ENCODE measurements at regions not wholly inside any gene's neighbourhood (a gene's known extent, or its start where the extent isn't known, plus 50 kb on each side); places are given as distances from the start of the nearest gene placed in this dataset.
A peak's percentile ranks its signal among the peaks of the same experiment; 100 is the strongest.

- no peak for DNase-seq (ENCODE audit: low spot score)
Observed at GRCh38 chr13:107252428-107252827, 684.5 kb upstream of the ARGLU1 start.

GRCh38 chr13:107252021-107252420, 684.1 kb upstream of the ARGLU1 start:
- no peak for DNase-seq (ENCODE audit: low spot score)

- no peak for DNase-seq (ENCODE audit: low spot score)
Observed at GRCh38 chr13:107251341-107251740, 683.4 kb upstream of the ARGLU1 start.

GRCh38 chr13:107250628-107251027, 682.7 kb upstream of the ARGLU1 start:
- no peak for DNase-seq (ENCODE audit: low spot score)

GRCh38 chr13:107244241-107244640, 676.3 kb upstream of the ARGLU1 start:
- DNase-seq (ENCODE audit: low spot score) = no peak

GRCh38 chr13:107242138-107242537, 674.2 kb upstream of the ARGLU1 start:
- no peak for DNase-seq (ENCODE audit: low spot score)

GRCh38 chr13:107241381-107241780, 673.4 kb upstream of the ARGLU1 start:
- DNase-seq (ENCODE audit: low spot score) = no peak

GRCh38 chr13:107239213-107239612, 671.3 kb upstream of the ARGLU1 start:
- no peak for DNase-seq (ENCODE audit: low spot score)

GRCh38 chr13:107238262-107238981, 670.5 kb upstream of the ARGLU1 start:
- no peak for DNase-seq (ENCODE audit: low spot score)

- no peak for DNase-seq (ENCODE audit: low spot score)
Observed at GRCh38 chr13:107234319-107235073, 666.6 kb upstream of the ARGLU1 start.

GRCh38 chr13:107233541-107233940, 665.6 kb upstream of the ARGLU1 start:
- no peak for DNase-seq (ENCODE audit: low spot score)

- no peak for DNase-seq (ENCODE audit: low spot score)
Observed at GRCh38 chr13:107231944-107232343, 664.0 kb upstream of the ARGLU1 start.

GRCh38 chr13:107223867-107224266, 655.9 kb upstream of the ARGLU1 start:
- no peak for DNase-seq (ENCODE audit: low spot score)

GRCh38 chr13:107222597-107222996, 654.7 kb upstream of the ARGLU1 start:
- no peak for DNase-seq (ENCODE audit: low spot score)

GRCh38 chr13:107220245-107220644, 652.3 kb upstream of the ARGLU1 start:
- DNase-seq (ENCODE audit: low spot score) = no peak

- no peak for DNase-seq (ENCODE audit: low spot score)
Observed at GRCh38 chr13:107217251-107217650, 649.3 kb upstream of the ARGLU1 start.

- no peak for DNase-seq (ENCODE audit: low spot score)
Observed at GRCh38 chr13:107216046-107216755, 648.3 kb upstream of the ARGLU1 start.

GRCh38 chr13:107211073-107211472, 643.1 kb upstream of the ARGLU1 start:
- peak; percentile 77 for DNase-seq (ENCODE audit: low spot score)

GRCh38 chr13:107210723-107211030, 642.7 kb upstream of the ARGLU1 start:
- DNase-seq (ENCODE audit: low spot score) = no peak

GRCh38 chr13:107209824-107210722, 642.1 kb upstream of the ARGLU1 start:
- DNase-seq (ENCODE audit: low spot score) = no peak

GRCh38 chr13:107208889-107209288, 641.0 kb upstream of the ARGLU1 start:
- DNase-seq (ENCODE audit: low spot score) = no peak

Measured in ecto neural progenitor cell (in vitro differentiated cells).